ENCODE measurements at regions not wholly inside any gene's neighbourhood (a gene's known extent, or its start where the extent isn't known, plus 50 kb on each side); places are given as distances from the start of the nearest gene placed in this dataset.

GRCh38 chr9:134553061-134553891 lies 88.3 kb upstream of the COL5A1 start (continued):
- no peak for TF ChIP-seq CHD7 (IDR thresholded peaks at IDR 0.05; ENCODE audit: insufficient replicate concordance, low read length)
- TF ChIP-seq RBBP5 (IDR thresholded peaks at IDR 0.05; ENCODE audit: borderline replicate concordance, low read depth, low read length): no peak
- TF ChIP-seq FOSL1 (IDR thresholded peaks at IDR 0.05; ENCODE audit: insufficient read depth, low read depth, low read length): no peak
